BLaER1 (cell line): ENCODE measurements at regions not wholly inside any gene's neighbourhood (a gene's known extent, or its start where the extent isn't known, plus 50 kb on each side); places are given as distances from the start of the nearest gene placed in this dataset.
"Not testable (repeated sequence)": the region's sequence is repeated elsewhere in the genome, so short reads cannot be mapped to it uniquely, and the experiment has no call there.

Experiments
- H3K27ac ChIP-seq: shearing (Covaris generic); formaldehyde crosslinking; 2 replicates; pipeline ENCODE4 v1.8.1; 2022
- H3K27me3 ChIP-seq: shearing (Covaris generic); formaldehyde crosslinking; 2 replicates; pipeline ENCODE4 v1.8.1; 2022
- H3K36me3 ChIP-seq: shearing (Covaris generic); formaldehyde crosslinking; 2 replicates; pipeline ENCODE4 v1.8.1; 2022
- H3K4me1 ChIP-seq: shearing (Covaris generic); formaldehyde crosslinking; 2 replicates; pipeline ENCODE4 v1.8.1; 2022
- H3K4me2 ChIP-seq: shearing (Covaris generic); formaldehyde crosslinking; 2 replicates; pipeline ENCODE4 v1.8.1; 2022
- H3K4me3 ChIP-seq: shearing (Covaris generic); formaldehyde crosslinking; 2 replicates; pipeline ENCODE4 v1.8.1; 2022
- H3K9ac ChIP-seq: shearing (Covaris generic); formaldehyde crosslinking; 2 replicates; pipeline ENCODE4 v1.8.1; 2022
- H3K9me3 ChIP-seq: shearing (Covaris generic); formaldehyde crosslinking; 2 replicates; pipeline ENCODE4 v1.8.1; 2022
- H4K20me1 ChIP-seq: shearing (Covaris generic); formaldehyde crosslinking; 2 replicates; pipeline ENCODE4 v1.8.1; 2022
- Cebpa-rat ChIP-seq: shearing (Covaris generic); IDR thresholded peaks from 2 replicates; pipeline ENCODE4 v1.8.1; 2022

DNA sequence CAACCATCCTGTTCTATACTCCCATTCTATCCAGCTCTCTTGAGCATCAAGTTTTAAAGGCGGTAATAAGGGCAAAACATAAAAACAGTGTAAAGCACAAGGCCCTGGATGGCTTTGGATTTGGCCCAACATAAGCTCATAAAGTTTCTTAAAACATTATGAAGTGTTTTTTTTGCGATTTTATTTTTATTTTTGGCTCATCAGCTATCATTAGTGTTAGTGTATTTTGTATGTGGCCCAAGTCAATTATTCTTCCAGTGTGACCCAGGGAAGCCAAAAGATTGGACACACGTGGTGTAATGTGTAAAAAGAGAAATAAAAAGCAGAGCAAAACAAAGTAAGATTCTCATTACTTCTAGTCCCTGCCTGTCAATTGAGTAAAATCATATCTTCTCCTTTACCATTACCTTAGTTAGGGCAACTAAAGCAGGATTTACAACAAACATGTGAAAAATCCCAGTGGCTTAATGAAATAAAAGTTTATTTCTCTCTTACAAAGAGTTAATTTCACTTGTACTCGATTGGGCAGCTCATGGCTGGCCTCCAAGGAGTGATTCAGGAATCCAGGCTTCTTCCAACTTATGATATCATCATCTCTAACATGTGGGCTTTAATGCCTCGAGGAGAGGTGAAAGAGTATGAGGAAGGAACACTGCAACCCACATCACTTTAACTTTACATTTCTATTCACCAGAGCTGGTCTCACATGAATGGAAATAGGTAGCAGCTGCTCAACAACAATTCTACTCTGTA is 725.2 kb upstream of the SLITRK1 start:
- Histone ChIP-seq H4K20me1 (no peaks in the 10 kb centered on the region), H3K4me1 (no peaks in the 10 kb centered on the region), H3K27ac (no peak overlapping the region), H3K27me3 (no peaks in the 10 kb centered on the region), H3K36me3 (no peaks in the 10 kb centered on the region), H3K9ac (no peak overlapping the region), H3K9me3 (no peaks in the 10 kb centered on the region), H3K4me3 (no peak overlapping the region), H3K4me2 (no peak overlapping the region)
- no peak for TF ChIP-seq Cebpa-rat

DNA sequence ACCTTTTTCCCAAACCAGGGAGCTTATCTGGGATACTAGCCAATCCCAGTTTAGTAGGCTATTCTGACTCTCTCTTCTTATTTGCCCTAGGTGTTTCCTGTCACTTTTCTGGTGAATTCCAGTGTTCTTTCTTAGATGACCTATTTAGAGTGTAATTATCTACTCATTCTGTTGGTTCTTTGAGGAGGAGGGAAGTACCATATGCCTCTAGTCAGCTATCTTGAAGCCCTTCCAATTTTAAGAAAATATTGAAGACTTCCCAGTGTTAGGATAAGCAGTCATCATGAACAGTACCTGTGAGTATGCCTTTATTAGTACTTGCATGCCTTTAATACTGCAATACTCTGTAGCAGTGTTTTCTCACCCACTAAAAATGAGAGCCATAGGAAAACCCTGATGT is 724.3 kb upstream of the SLITRK1 start:
- Histone ChIP-seq H3K9ac (no peak overlapping the region), H4K20me1 (no peaks in the 10 kb centered on the region), H3K4me3 (no peak overlapping the region), H3K27me3 (no peaks in the 10 kb centered on the region), H3K36me3 (no peaks in the 10 kb centered on the region), H3K9me3 (no peaks in the 10 kb centered on the region), H3K27ac (no peak overlapping the region), H3K4me1 (no peaks in the 10 kb centered on the region), H3K4me2 (no peak overlapping the region)
- TF ChIP-seq Cebpa-rat = no peak

DNA sequence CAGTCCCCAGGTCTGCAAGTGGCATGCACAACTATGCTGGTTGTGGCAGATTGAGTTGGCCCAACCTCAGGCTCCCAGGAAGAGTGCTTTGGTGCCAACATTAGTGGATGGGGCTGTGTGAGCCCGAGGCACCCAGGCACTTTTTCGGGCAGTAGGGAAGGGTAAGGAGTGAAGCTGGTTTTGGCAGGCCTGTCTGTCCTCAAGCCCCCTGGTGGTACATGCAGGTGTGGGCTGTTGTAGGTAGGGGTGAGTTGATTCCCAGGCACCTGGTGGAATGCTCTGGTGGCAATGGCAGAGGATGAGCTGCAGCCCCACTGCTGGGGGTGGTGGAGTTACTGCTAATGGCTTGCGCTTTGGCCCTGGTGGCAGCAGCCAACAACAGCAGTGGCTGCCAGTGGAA is 723.7 kb upstream of the SLITRK1 start:
- TF ChIP-seq Cebpa-rat = no peak
- no peaks in the 10 kb centered on the region for H3K27me3 ChIP-seq
- no peak overlapping the region for H3K4me3 ChIP-seq
- no peaks in the 10 kb centered on the region for H3K4me1 ChIP-seq
- H3K9ac ChIP-seq = no peak overlapping the region
- H3K36me3 ChIP-seq = no peaks in the 10 kb centered on the region
- H3K9me3 ChIP-seq = no peaks in the 10 kb centered on the region
- no peaks in the 10 kb centered on the region for H4K20me1 ChIP-seq
- H3K27ac ChIP-seq = no peak overlapping the region
- H3K4me2 ChIP-seq = no peak overlapping the region

DNA sequence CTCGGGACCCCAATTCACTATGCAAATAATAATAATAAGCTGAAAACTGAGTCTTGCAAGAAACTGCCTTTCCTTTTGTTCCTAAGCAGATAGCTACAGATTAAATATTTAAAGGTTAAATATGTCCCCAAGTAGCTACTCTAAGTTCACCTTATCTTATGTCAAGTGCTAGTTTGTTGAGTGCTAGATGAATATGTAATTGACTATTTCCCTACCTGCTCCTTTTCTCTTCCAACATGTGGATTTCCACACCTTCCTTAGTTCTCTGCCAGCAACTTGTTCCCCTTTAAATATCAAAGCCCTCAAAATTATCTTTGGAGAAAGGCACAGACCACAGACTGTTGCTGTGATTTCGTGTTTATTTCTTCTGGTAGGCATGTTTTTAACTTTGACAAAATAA is 709.2 kb upstream of the SLITRK1 start:
- H3K27ac ChIP-seq = no peak overlapping the region
- no peak for TF ChIP-seq Cebpa-rat
- no peaks in the 10 kb centered on the region for H4K20me1 ChIP-seq

DNA sequence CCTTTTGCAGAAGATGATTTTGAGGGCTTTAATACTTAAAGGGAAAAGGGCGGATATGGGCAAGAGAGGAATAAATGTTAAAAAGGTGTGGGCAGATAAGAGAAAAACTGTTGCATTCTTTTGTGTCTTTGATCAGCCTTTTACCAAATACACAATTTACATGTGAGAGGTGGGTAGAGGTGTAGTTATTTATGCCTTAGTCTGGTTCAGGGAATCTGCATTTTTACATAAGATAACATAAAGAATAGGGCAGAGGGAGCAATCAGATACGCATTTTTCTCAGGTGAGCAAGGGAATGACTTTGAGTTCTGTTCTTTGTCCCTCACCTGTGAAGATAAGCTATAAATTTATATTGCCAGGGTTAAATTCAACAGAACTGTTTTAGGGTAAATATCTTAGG is 708.4 kb upstream of the SLITRK1 start:
- no peak overlapping the region for H3K4me3 ChIP-seq
- 0 out of 2 replicates have a peak, but pooled peaks cover 5% of the 10 kb centered on the region for H3K4me1 ChIP-seq
- no peaks in the 10 kb centered on the region for H3K36me3 ChIP-seq
- no peak overlapping the region for H3K4me2 ChIP-seq
- no peak for TF ChIP-seq Cebpa-rat
- no peaks in the 10 kb centered on the region for H4K20me1 ChIP-seq
- no peaks in the 10 kb centered on the region for H3K9me3 ChIP-seq
- H3K27ac ChIP-seq = no peak overlapping the region
- H3K27me3 ChIP-seq = no peaks in the 10 kb centered on the region
- H3K9ac ChIP-seq = no peak overlapping the region

More for the DNA sequence above, 709.2 kb upstream of the SLITRK1 start:
- H3K9ac ChIP-seq = no peak overlapping the region
- H3K36me3 ChIP-seq = no peaks in the 10 kb centered on the region
- H3K27me3 ChIP-seq = no peaks in the 10 kb centered on the region
- H3K4me2 ChIP-seq = no peak overlapping the region
- H3K9me3 ChIP-seq = no peaks in the 10 kb centered on the region
- H3K4me3 ChIP-seq = no peak overlapping the region
- H3K4me1 ChIP-seq = 0 out of 2 replicates have a peak, but pooled peaks cover 8% of the 10 kb centered on the region

DNA sequence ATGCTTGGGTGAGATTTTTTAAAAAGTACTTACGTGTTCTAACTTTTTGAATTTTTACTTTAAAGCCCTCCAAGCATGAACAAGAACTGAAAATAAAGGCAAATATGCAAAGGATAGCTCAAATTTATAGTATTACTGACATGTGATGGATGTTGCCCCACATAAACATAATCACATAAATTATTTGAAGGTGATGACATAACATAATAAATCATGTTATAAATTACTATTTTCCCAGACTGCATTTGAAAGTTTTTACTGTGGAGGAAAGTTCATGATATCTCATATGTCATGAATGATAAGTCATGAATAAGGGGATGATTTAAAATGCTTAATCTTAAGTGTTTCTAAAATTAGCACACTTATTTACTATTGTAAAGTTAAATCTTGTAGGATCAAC is 705.7 kb upstream of the SLITRK1 start:
- Histone ChIP-seq H3K9me3 (no peaks in the 10 kb centered on the region), H3K4me3 (no peak overlapping the region), H3K36me3 (no peaks in the 10 kb centered on the region), H3K27ac (no peak overlapping the region), H3K27me3 (no peaks in the 10 kb centered on the region), H3K4me1 (no peaks in the 10 kb centered on the region), H4K20me1 (no peaks in the 10 kb centered on the region), H3K9ac (no peak overlapping the region), H3K4me2 (no peak overlapping the region)
- no peak for TF ChIP-seq Cebpa-rat

DNA sequence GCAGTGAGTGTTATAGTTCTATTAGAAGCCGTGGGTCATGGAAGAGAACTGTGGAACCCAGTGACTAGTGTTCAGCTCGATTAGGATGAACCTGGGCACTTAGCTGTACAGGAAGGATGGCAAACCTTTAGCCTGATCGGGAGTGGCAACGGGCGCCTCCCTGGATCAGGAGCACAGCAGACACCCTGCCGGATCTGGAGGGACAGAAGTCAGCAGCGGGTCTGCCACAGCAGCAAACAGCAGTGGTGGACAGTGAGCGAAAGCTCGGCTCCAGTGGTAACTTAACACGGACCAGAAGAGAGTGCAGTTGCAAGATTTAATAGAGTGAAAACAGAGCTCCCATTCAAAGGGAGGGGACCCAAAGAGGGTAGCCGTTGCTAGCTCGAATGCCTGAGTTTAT is 697.6 kb upstream of the SLITRK1 start:
- not testable (repeated sequence) for H4K20me1 ChIP-seq, H3K4me1 ChIP-seq, H3K9ac ChIP-seq, H3K27ac ChIP-seq, H3K27me3 ChIP-seq, H3K4me3 ChIP-seq, H3K9me3 ChIP-seq, H3K36me3 ChIP-seq, H3K4me2 ChIP-seq

DNA sequence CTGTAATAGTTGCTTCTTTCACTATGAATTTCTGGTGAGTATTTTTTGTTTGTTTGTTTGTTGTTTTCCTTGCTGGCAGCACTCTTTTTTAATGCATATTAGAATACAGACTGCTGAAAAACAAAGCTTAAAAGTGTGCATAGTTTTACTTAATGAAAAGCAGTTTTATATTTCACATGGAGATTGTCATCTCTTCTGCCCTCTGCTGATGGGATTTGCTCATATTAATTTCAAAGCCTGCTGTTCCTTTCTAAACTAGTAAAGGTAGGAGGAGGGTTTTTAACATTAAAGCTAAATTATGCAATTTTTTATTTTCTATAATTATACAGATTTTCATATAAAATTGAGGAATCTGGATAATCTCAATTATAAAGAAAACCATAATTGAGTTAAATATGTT is 692.6 kb upstream of the SLITRK1 start:
- Histone ChIP-seq H3K9ac (no peak overlapping the region), H3K4me2 (no peak overlapping the region), H3K36me3 (no peaks in the 10 kb centered on the region), H3K27me3 (no peaks in the 10 kb centered on the region), H3K27ac (no peak overlapping the region), H3K4me1 (no peaks in the 10 kb centered on the region), H3K4me3 (no peak overlapping the region), H3K9me3 (no peaks in the 10 kb centered on the region), H4K20me1 (no peaks in the 10 kb centered on the region)
- no peak for TF ChIP-seq Cebpa-rat

DNA sequence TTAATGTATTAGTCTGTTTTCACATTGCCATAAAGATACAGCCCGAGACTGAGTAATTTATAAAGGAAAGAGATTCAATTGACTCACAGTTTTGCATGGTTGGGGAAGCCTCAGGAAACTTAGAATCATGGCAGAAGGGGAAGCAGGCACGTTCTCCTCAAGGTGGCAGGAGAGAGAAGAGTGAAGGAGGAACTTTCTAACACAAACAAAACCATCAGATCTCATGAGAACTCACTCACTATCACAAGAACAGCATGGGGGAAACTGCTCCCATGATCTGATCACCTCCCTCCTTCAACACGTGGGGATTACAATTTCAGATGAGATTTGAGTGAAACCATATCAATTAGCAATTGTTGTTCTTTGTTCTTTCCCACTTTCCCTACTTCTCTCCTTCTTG is 689.0 kb upstream of the SLITRK1 start:
- H3K36me3 ChIP-seq = no peaks in the 10 kb centered on the region
- H3K4me1 ChIP-seq = no peaks in the 10 kb centered on the region
- no peak overlapping the region for H3K4me3 ChIP-seq
- no peak for TF ChIP-seq Cebpa-rat
- H3K27ac ChIP-seq = no peak overlapping the region
- H4K20me1 ChIP-seq = no peaks in the 10 kb centered on the region
- H3K4me2 ChIP-seq = no peak overlapping the region
- no peaks in the 10 kb centered on the region for H3K9me3 ChIP-seq
- H3K27me3 ChIP-seq = no peaks in the 10 kb centered on the region
- H3K9ac ChIP-seq = no peak overlapping the region

DNA sequence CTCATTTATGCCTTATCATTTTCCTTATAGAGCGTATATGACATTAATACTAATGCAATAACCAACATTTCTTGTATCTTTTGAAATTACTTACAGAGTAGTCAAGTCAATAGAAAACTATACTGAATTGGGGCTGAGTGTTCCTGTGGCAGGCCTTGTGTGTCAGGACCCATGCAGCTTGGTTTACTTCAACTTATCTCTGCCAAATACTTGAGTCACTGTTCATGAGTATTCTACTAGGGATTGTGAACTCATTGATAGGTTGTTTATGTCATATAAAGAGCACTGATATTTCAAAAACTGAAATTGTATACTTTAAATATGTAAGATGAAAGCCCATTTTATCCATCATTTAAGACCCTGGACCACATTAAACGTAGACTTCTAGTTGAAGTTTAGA is 688.6 kb upstream of the SLITRK1 start:
- no peak overlapping the region for H3K4me3 ChIP-seq
- no peak overlapping the region for H3K4me2 ChIP-seq
- H3K27me3 ChIP-seq = no peaks in the 10 kb centered on the region
- no peak overlapping the region for H3K9ac ChIP-seq
- H3K27ac ChIP-seq = no peak overlapping the region
- H3K4me1 ChIP-seq = no peaks in the 10 kb centered on the region
- H3K9me3 ChIP-seq = no peaks in the 10 kb centered on the region
- no peaks in the 10 kb centered on the region for H3K36me3 ChIP-seq
- TF ChIP-seq Cebpa-rat = no peak
- H4K20me1 ChIP-seq = no peaks in the 10 kb centered on the region

DNA sequence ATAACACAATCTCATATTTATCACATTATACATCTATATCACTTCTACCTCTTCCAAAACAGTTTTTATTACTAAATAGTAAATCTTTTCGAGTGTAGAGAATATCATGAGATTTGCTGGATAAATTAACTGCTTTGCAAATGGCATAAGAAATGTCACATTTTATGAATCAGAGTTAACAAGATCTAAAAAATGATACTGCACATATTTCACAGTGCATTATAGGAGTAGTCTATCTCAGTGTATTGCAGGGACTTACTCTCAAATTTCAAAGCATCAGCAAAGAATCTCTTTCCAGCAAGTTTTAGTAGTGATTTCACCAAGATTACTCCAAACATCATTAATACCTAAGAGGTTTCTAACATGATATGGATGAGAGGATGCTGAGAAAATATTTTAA is 687.1 kb upstream of the SLITRK1 start:
- no peaks in the 10 kb centered on the region for H3K27me3 ChIP-seq
- H4K20me1 ChIP-seq = no peaks in the 10 kb centered on the region
- H3K4me2 ChIP-seq = no peak overlapping the region
- H3K27ac ChIP-seq = no peak overlapping the region
- H3K4me3 ChIP-seq = no peak overlapping the region
- no peaks in the 10 kb centered on the region for H3K9me3 ChIP-seq
- no peaks in the 10 kb centered on the region for H3K36me3 ChIP-seq
- no peaks in the 10 kb centered on the region for H3K4me1 ChIP-seq
- H3K9ac ChIP-seq = no peak overlapping the region
- no peak for TF ChIP-seq Cebpa-rat
